Upper lobe of right lung (tissue), 1 donor: ENCODE measurements at regions not wholly inside any gene's neighbourhood (a gene's known extent, or its start where the extent isn't known, plus 50 kb on each side); places are given as distances from the start of the nearest gene placed in this dataset.
A peak's percentile ranks its signal among the peaks of the same experiment; 100 is the strongest.
"Not testable (repeated sequence)": the region's sequence is repeated elsewhere in the genome, so short reads cannot be mapped to it uniquely, and the experiment has no call there.

ENCODE experiments used
- ATAC-seq: fragments of 200-7000 bp; cut with Tn5 transposase; one replicate; pipeline ENCODE4 v1.9.1; 2020; ENCODE audit warnings: mild to moderate bottlenecking, moderate library complexity
- DNase-seq: peaks from one replicate; pipeline ENCODE4 v3.0.0-alpha.2; 2020
- H3K27ac ChIP-seq: fragments of 200-600 bp; one replicate; pipeline ENCODE4 v1.8.0; 2022
- H3K27me3 ChIP-seq: fragments of 200-600 bp; one replicate; pipeline ENCODE4 v1.8.0; 2022; ENCODE audit warnings: mild to moderate bottlenecking
- H3K36me3 ChIP-seq: fragments of 200-600 bp; one replicate; pipeline ENCODE4 v1.8.0; 2022
- H3K4me1 ChIP-seq: fragments of 200-600 bp; one replicate; pipeline ENCODE4 v1.8.0; 2022
- H3K4me3 ChIP-seq: fragments of 200-600 bp; one replicate; pipeline ENCODE4 v1.8.0; 2022; ENCODE audit warnings: mild to moderate bottlenecking
- H3K9me3 ChIP-seq: fragments of 200-600 bp; one replicate; pipeline ENCODE4 v1.8.0; 2022
- intact Hi-C: fragments of 100-400 bp; cut with DNase I; formaldehyde crosslinking; loops from one replicate; pipeline ENCODE4 v1.11.0; 2022
- donor health status: DM: no; HTN: yes; CAD: no; lungs with severe emphysema.

GRCh38 chr15:30195355-30196008 is 60.6 kb downstream of the GOLGA8T start:
- H3K4me1 ChIP-seq, H3K27ac ChIP-seq, H3K9me3 ChIP-seq, DNase-seq, H3K36me3 ChIP-seq, intact Hi-C loops, H3K27me3 ChIP-seq: not testable (repeated sequence)
- peak overlapping the region; percentile 31 for H3K4me3 ChIP-seq
- peak; percentile 10 for ATAC-seq

GRCh38 chr15:30196009-30196375 is 61.1 kb downstream of the GOLGA8T start:
- H3K27ac ChIP-seq, H3K36me3 ChIP-seq, H3K4me1 ChIP-seq, H3K27me3 ChIP-seq, intact Hi-C loops, H3K9me3 ChIP-seq: not testable (repeated sequence)
- peak overlapping the region; percentile 31 for H3K4me3 ChIP-seq
- ATAC-seq (peak; percentile 85), DNase-seq (peak; percentile 74)

- intact Hi-C loops, ATAC-seq, H3K4me1 ChIP-seq, H3K27me3 ChIP-seq, DNase-seq, H3K36me3 ChIP-seq, H3K27ac ChIP-seq, H3K9me3 ChIP-seq, H3K4me3 ChIP-seq: not testable (repeated sequence)
Observed at GRCh38 chr15:30196769-30197168, 61.9 kb downstream of the GOLGA8T start.

- ATAC-seq, H3K4me1 ChIP-seq, H3K27ac ChIP-seq, intact Hi-C loops, H3K4me3 ChIP-seq, DNase-seq, H3K9me3 ChIP-seq, H3K36me3 ChIP-seq, H3K27me3 ChIP-seq: not testable (repeated sequence)
Observed at GRCh38 chr15:30201517-30201916, 66.7 kb downstream of the GOLGA8T start.

- DNase-seq, ATAC-seq, intact Hi-C loops: not testable (repeated sequence)
Observed at GRCh38 chr15:30213733-30214132, 78.9 kb downstream of the GOLGA8T start.

GRCh38 chr15:30221803-30222202 is 87.0 kb downstream of the GOLGA8T start:
- ATAC-seq, DNase-seq, H3K27me3 ChIP-seq, H3K4me3 ChIP-seq, H3K36me3 ChIP-seq, H3K4me1 ChIP-seq, intact Hi-C loops, H3K27ac ChIP-seq, H3K9me3 ChIP-seq: not testable (repeated sequence)

More at GRCh38 chr15:30213733-30214132, 78.9 kb downstream of the GOLGA8T start:
- not testable (repeated sequence) for H3K4me3 ChIP-seq, H3K4me1 ChIP-seq, H3K9me3 ChIP-seq, H3K36me3 ChIP-seq, H3K27me3 ChIP-seq, H3K27ac ChIP-seq

- H3K27ac ChIP-seq, H3K4me3 ChIP-seq, intact Hi-C loops, H3K4me1 ChIP-seq, DNase-seq, H3K36me3 ChIP-seq, H3K9me3 ChIP-seq, ATAC-seq, H3K27me3 ChIP-seq: not testable (repeated sequence)
Observed at GRCh38 chr15:30222798-30223591, 88.1 kb downstream of the GOLGA8T start.

- H3K36me3 ChIP-seq, intact Hi-C loops, H3K27ac ChIP-seq, ATAC-seq, H3K4me3 ChIP-seq, H3K4me1 ChIP-seq, H3K27me3 ChIP-seq, H3K9me3 ChIP-seq: not testable (repeated sequence)
- DNase-seq: peak; percentile 30
Observed at GRCh38 chr15:30225233-30225891, 90.5 kb downstream of the GOLGA8T start.

GRCh38 chr15:30261432-30262141 is 126.7 kb downstream of the GOLGA8T start:
- H3K27me3 ChIP-seq, H3K27ac ChIP-seq, H3K4me1 ChIP-seq, H3K9me3 ChIP-seq, H3K4me3 ChIP-seq, intact Hi-C loops, H3K36me3 ChIP-seq, DNase-seq: not testable (repeated sequence)
- peak; percentile 44 for ATAC-seq

GRCh38 chr15:30262142-30262460 is 127.2 kb downstream of the GOLGA8T start:
- H3K36me3 ChIP-seq, DNase-seq, H3K27ac ChIP-seq, intact Hi-C loops, H3K9me3 ChIP-seq, H3K4me3 ChIP-seq, H3K4me1 ChIP-seq, H3K27me3 ChIP-seq: not testable (repeated sequence)
- ATAC-seq: peak; percentile 89

- H3K4me3 ChIP-seq, ATAC-seq, H3K36me3 ChIP-seq, H3K27me3 ChIP-seq, H3K27ac ChIP-seq, DNase-seq, intact Hi-C loops, H3K9me3 ChIP-seq, H3K4me1 ChIP-seq: not testable (repeated sequence)
Observed at GRCh38 chr15:30264000-30264399, 129.1 kb downstream of the GOLGA8T start.

- DNase-seq, intact Hi-C loops, H3K9me3 ChIP-seq, H3K36me3 ChIP-seq, H3K4me3 ChIP-seq, H3K27me3 ChIP-seq, ATAC-seq, H3K4me1 ChIP-seq, H3K27ac ChIP-seq: not testable (repeated sequence)
Observed at GRCh38 chr15:30295150-30295844, 98.0 kb downstream of the CHRFAM7A start.

GRCh38 chr15:30303968-30304367 is 89.4 kb downstream of the CHRFAM7A start:
- H3K9me3 ChIP-seq, H3K27me3 ChIP-seq, ATAC-seq, H3K4me1 ChIP-seq, intact Hi-C loops, H3K36me3 ChIP-seq, H3K27ac ChIP-seq, DNase-seq, H3K4me3 ChIP-seq: not testable (repeated sequence)
